RWPE1 (cell line): ENCODE measurements at regions not wholly inside any gene's neighbourhood (a gene's known extent, or its start where the extent isn't known, plus 50 kb on each side); places are given as distances from the start of the nearest gene placed in this dataset.

Experiments
- CTCF ChIA-PET: fragments of 350-600 bp; sonication (Branson Sonifier 250); formaldehyde crosslinking; extraction: SDS; loops from one replicate; lab custom pipeline; 2021; lab: Yijun Ruan, JAX
- POLR2A ChIA-PET: fragments of 400-600 bp; formaldehyde crosslinking; extraction: SDS; loops from one replicate; lab custom pipeline; 2020; ENCODE audit warnings: antibody characterized with exemption; ENCODE audit not compliant: low non-redundant PET; lab: Yijun Ruan, JAX
- DNase-seq: peaks from one replicate; pipeline ENCODE4 v3.0.0; 2012; ENCODE audit warnings: low spot score
- H3K27ac ChIP-seq: fragments of 450-650 bp; 2 replicates; pipeline ENCODE4 v1.5.1; 2017
- TF ChIP-seq, protein P1 (sequence below): fragments of 450-650 bp; conservative IDR thresholded peaks from 2 replicates; pipeline ENCODE4 v1.5.1; 2017; ENCODE audit warnings: low read depth, mild to moderate bottlenecking

DNA sequence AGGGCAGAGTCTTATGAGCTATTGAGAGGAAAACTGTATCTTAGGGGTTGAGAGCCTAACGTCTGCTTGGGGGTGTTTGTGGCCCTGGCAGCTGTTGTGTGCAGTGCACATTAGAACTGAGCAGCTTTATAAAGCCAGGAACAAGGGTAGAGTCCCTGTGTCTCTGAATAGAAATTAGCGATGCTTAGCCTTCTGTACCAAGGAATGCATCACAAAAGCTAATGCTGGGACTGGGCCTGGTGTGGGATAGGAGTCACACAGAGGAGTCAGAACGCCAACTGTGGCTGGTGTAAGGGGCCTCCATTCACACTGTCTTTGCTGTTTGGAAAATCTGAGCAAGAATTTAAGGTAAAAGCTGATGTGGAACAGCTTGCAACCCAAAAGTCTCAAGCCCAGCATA, 283.2 kb downstream of the SOX11 start:
- TF ChIP-seq, protein P1, sequence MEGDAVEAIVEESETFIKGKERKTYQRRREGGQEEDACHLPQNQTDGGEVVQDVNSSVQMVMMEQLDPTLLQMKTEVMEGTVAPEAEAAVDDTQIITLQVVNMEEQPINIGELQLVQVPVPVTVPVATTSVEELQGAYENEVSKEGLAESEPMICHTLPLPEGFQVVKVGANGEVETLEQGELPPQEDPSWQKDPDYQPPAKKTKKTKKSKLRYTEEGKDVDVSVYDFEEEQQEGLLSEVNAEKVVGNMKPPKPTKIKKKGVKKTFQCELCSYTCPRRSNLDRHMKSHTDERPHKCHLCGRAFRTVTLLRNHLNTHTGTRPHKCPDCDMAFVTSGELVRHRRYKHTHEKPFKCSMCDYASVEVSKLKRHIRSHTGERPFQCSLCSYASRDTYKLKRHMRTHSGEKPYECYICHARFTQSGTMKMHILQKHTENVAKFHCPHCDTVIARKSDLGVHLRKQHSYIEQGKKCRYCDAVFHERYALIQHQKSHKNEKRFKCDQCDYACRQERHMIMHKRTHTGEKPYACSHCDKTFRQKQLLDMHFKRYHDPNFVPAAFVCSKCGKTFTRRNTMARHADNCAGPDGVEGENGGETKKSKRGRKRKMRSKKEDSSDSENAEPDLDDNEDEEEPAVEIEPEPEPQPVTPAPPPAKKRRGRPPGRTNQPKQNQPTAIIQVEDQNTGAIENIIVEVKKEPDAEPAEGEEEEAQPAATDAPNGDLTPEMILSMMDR = no peak
- CTCF ChIA-PET = no interaction called here
- no peak for DNase-seq
- no peak overlapping the region for H3K27ac ChIP-seq
- POLR2A ChIA-PET = no interaction called here

DNA sequence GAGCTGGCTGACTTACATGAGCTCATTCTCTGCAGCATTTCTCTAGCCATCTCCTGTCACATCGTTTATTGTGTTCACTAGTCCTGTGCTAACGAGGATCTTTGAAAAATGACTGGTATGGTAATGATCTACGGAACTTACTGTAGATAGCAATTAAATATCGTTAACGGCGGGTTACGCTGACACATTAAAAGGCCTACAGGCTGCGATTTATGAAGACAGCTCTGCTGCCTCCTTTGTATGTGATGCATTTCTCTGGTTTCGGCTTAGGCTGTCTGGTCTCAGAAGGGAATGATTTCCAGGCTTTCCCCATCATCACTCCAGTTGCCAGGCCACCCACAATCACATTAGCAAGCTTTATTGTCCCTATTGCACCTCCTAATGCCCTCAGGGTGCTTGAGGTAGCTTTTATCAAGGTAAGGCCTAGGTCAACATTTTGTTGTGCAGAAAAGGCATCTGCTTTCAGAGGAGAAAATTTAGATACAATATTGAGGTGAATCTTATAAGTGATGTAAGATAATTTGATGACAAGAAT, 284.4 kb downstream of the SOX11 start:
- no peak for DNase-seq
- no peak overlapping the region for H3K27ac ChIP-seq
- TF ChIP-seq, protein P1 = no peak
- POLR2A ChIA-PET = no interaction called here
- CTCF ChIA-PET = no interaction called here

DNA sequence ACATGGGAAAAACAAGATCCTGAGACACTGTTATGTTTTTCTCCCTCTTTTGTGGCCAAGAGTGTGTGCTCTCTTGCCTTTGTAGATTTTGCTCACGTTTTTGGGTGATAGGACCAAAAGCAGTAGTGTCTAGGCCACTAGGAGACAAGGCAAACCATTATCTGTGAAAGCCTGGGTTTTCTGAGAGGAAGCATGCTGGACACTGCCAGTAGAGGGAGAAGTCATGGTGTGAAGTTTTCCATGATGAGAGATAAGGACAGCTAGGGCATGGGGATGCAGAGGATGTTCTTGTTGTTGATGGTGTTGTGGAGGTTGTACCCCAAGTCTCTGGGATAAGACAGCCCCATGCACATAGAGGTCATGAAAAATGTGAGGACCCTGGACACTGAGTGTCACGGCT, 285.3 kb downstream of the SOX11 start:
- TF ChIP-seq, protein P1 = no peak

DNA sequence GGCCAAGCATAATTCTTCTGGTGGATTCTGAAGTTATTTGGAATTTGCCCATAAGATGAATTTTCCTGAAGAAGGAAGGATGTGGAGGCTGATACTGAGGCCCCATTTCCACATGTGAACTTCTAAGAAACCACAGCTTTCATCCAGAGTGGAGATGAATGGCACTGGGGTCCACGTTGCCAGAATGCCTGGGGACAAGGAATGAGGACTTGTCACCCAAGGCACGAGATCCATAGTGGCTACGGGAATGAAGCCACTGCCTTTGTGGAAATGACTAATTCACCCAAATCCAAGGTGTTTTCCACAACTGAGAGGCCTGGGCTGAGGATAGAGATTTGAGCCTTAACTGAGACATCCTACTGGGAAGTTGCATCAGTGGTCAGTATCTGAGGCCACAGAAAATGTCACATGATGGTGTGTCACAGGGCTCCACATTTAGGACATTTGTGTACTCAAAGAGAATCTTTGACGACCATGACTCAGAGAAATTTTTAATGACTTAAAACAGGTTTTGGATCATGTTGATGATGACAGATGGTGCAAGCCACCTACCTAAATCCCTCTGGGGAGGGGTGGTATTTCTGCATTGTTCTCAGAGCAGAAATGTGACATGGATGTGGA, 286.1 kb downstream of the SOX11 start:
- DNase-seq = no peak
- ChIA-PET CTCF (no interaction called here), POLR2A (no interaction called here)
- H3K27ac ChIP-seq = no peak overlapping the region
- TF ChIP-seq, protein P1 = no peak

More for the DNA sequence above, 285.3 kb downstream of the SOX11 start:
- H3K27ac ChIP-seq = no peak overlapping the region
- ChIA-PET POLR2A (no interaction called here), CTCF (no interaction called here)
- DNase-seq = no peak

DNA sequence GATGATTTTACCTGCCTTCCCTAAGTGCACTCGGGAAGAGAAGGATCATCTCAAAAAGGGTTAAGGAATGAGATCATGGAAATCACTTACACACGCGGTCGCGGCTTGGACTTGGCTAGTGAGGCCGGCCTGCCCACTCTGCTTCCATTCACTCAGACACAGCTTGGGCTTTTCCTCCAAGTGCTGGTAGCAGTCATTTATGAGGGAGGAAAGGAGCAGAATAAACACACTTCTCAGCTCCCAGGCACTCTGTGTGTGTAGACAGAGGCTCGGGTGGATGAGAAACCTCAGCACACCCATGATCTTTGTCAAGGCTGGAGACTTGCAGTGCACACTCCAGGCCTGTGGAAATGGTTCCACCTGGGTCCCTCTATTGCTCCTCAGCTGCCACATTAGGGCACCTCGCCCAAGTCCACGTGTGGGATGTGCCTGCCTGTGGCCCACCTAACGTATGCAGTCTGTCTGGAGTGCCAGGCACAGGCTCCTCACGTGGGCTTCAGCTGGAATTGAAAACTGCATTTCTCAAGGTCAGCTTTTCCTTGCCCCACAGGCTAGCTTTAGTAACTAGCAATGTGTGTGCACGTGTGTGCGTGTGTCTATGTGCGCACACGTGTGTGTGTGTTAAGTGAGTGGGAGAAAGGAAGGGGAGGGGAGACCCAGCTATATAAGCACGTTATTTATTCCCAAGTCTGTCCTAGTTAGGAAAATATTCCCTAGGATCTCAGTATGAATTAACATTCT, 288.4 kb downstream of the SOX11 start:
- H3K27ac ChIP-seq = no peak overlapping the region
- DNase-seq = no peak
- ChIA-PET CTCF (no interaction called here), POLR2A (no interaction called here)
- TF ChIP-seq, protein P1 = no peak

DNA sequence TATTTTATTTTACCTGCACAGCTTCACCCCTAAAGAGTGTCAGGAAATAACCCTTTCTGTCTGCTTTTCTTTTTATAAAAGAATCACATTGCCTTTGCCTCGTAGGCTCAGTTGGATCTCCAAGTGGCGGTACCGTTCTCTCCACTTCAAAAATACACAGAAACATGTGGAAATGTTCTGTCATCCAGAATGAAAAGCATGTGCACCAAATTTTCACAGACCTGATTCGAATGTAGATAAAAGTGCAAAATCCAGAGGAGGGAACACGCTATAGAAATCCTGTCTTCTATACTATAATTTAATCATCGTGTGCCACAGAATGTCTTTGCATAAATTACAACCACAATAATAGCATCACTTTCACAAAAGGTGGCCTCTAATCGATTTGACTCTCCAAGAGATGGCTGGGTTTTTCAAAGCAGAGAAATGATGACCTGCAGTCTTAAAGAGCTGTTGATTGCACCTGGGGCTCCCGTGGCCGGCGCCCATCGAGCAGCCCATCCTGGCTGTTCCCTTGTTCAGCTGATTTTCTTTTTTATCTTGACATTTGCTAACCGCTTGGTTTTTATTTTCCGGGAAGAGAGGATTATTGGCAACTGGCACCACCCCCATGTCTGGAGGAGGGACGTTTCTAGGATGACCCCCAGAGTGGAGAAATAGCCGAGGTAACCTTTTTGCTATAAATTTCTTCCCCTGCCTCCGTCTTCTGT, 290.2 kb downstream of the SOX11 start:
- CTCF ChIA-PET = interaction anchor here (0.5 kb wide), 1 partner anchor 805 kb away, joined by 3 read pairs; no protein-coding TSS in a partner anchor
- POLR2A ChIA-PET = no interaction called here
- DNase-seq = no peak
- no peak overlapping the region for H3K27ac ChIP-seq
- TF ChIP-seq, protein P1 = no peak
